Esophagus muscularis mucosa (tissue), 4 donors: ENCODE measurements at regions not wholly inside any gene's neighbourhood (a gene's known extent, or its start where the extent isn't known, plus 50 kb on each side); places are given as distances from the start of the nearest gene placed in this dataset.

ENCODE experiments used
- DNase-seq: peaks from one replicate; pipeline ENCODE4 v3.0.0-alpha.2; 2017; ENCODE audit errors: extremely low spot score
- H3K27ac ChIP-seq, 4 donors: fragments of 200-600 bp; sonication (generic); replicated peaks in 1 of 4; 1 replicate in 3 of 4; 2 replicates in 1 of 4; pipeline ENCODE4 v1.5.1; 2016 to 2019; ENCODE audit warnings: mild to moderate bottlenecking in 1 of 4
- H3K27me3 ChIP-seq, 4 donors: fragments of 200-600 bp; sonication (generic); one replicate each; pipeline versions ENCODE4 v1.5.1 to v1.6.0; 2016 to 2019
- H3K36me3 ChIP-seq, 4 donors: fragments of 200-600 bp; sonication (generic); one replicate each; pipeline ENCODE4 v1.5.1; 2016 to 2019
- H3K4me1 ChIP-seq, 4 donors: fragments of 200-600 bp; sonication (generic); one replicate each; pipeline ENCODE4 v1.5.1; 2016 to 2019
- H3K4me3 ChIP-seq, 4 donors: fragments of 200-600 bp; sonication (generic); 1 replicate in 2 of 4; 2 replicates in 2 of 4; pipeline ENCODE4 v1.5.1; 2016 to 2019; ENCODE audit warnings: mild to moderate bottlenecking in 4 of 4, moderate library complexity in 1 of 4
- H3K9me3 ChIP-seq, 4 donors: fragments of 200-600 bp; sonication (generic); 1 replicate in 3 of 4; 2 replicates in 1 of 4; pipeline ENCODE4 v1.5.1; 2016 to 2019
- EP300 ChIP-seq: sonication (generic); formaldehyde crosslinking; IDR thresholded peaks from one replicate; pipeline ENCODE4 v1.6.1; 2017; ENCODE audit warnings: antibody characterized with exemption
- POLR2A ChIP-seq: fragments of 450-650 bp; IDR thresholded peaks from one replicate; pipeline ENCODE4 v1.6.1; 2017; ENCODE audit warnings: antibody characterized with exemption, moderate library complexity, mild to moderate bottlenecking, low read depth
- POLR2AphosphoS5 ChIP-seq, 2 donors: sonication (generic); formaldehyde crosslinking; IDR thresholded peaks; one replicate each; pipeline ENCODE4 v1.6.1; 2017; ENCODE audit warnings: antibody characterized with exemption in 2 of 2
- WGBS: methylation state at CpG from one replicate; pipeline ENCODE4 v1.1.5; 2018; 5-methylcytosine and 5-hydroxymethylcytosine counted together
- intact Hi-C: fragments of 100-400 bp; cut with DNase I; formaldehyde crosslinking; loops from one replicate; pipeline ENCODE4 v1.15.1; 2023
- TF ChIP-seq, protein P1 (sequence below), 3 experiments: fragments of 200-600 bp in 2 of 3; fragments of 450-650 bp in 1 of 3; sonication (generic) in 2 of 3; IDR thresholded peaks; one replicate each; pipeline ENCODE4 v1.5.1; 2017 to 2019; ENCODE audit warnings: antibody characterized with exemption in 3 of 3, mild to moderate bottlenecking in 2 of 3, moderate library complexity in 1 of 3

DNA sequence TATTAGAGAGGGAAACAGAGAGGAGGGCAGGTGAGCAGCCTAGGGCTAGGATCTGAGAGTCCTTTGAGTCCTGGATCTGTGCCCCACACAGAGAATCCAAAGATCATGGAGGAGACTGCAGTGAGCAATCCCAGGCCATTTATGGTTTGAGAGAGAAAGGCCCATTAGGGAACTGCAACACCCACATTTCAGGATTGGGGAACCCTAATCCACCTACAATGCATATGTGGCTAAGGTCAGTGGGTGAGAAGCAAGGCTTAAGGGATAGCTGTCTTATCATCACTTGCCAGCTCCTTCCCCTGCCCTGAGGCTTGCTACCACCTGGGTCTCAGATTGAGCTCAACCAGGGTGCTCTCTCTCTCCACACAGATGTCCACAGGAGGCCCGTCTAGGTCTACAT is 781.1 kb upstream of the AMELY start:
- H3K27ac ChIP-seq = no peak overlapping the region
- H3K4me1 ChIP-seq = no peaks in the 10 kb centered on the region
- no peaks in the 10 kb centered on the region for H3K36me3 ChIP-seq
- no peak for DNase-seq
- H3K9me3 ChIP-seq = no peaks in the 10 kb centered on the region
- TF ChIP-seq POLR2A (no peak), POLR2AphosphoS5 (IDR thresholded peaks at IDR 0.05) (no peak), EP300 (no peak)
- TF ChIP-seq, protein P1, sequence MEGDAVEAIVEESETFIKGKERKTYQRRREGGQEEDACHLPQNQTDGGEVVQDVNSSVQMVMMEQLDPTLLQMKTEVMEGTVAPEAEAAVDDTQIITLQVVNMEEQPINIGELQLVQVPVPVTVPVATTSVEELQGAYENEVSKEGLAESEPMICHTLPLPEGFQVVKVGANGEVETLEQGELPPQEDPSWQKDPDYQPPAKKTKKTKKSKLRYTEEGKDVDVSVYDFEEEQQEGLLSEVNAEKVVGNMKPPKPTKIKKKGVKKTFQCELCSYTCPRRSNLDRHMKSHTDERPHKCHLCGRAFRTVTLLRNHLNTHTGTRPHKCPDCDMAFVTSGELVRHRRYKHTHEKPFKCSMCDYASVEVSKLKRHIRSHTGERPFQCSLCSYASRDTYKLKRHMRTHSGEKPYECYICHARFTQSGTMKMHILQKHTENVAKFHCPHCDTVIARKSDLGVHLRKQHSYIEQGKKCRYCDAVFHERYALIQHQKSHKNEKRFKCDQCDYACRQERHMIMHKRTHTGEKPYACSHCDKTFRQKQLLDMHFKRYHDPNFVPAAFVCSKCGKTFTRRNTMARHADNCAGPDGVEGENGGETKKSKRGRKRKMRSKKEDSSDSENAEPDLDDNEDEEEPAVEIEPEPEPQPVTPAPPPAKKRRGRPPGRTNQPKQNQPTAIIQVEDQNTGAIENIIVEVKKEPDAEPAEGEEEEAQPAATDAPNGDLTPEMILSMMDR (IDR thresholded peaks at IDR 0.05) = no peak
- WGBS = no CpG with 5 or more reads among the region's 1 CpG
- intact Hi-C loops = no loop called here
- no peaks in the 10 kb centered on the region for H3K27me3 ChIP-seq
- H3K4me3 ChIP-seq = no peak overlapping the region

DNA sequence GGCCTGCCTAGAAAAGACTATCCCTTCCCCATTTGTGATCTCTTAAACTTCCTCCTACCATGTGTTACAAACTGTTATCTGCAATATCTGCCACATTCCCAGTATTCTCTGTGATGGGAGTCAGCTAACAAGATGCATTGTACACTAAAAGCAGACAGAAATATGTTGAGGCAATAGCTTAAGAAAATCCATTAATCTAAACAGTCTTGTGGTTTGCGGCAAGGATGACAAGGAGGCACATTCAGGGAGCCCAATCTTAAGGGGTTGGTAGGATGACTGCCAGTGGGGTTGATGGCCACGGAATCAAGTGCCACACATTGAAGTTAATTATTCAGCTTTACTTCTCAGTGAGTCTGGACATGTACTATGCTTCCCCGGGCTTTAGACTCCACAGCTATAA is 775.5 kb upstream of the AMELY start:
- no peaks in the 10 kb centered on the region for H3K27me3 ChIP-seq
- TF ChIP-seq, protein P1 (IDR thresholded peaks at IDR 0.05) = no peak
- TF ChIP-seq POLR2AphosphoS5 (IDR thresholded peaks at IDR 0.05) = no peak
- TF ChIP-seq EP300 = no peak
- TF ChIP-seq POLR2A = no peak
- no peak for DNase-seq
- no CpG with 5 or more reads among the region's 3 CpGs for WGBS
- no peaks in the 10 kb centered on the region for H3K9me3 ChIP-seq
- H3K4me3 ChIP-seq = no peak overlapping the region
- H3K36me3 ChIP-seq = no peaks in the 10 kb centered on the region
- H3K27ac ChIP-seq = no peak overlapping the region
- intact Hi-C loops = no loop called here
- H3K4me1 ChIP-seq = no peaks in the 10 kb centered on the region

DNA sequence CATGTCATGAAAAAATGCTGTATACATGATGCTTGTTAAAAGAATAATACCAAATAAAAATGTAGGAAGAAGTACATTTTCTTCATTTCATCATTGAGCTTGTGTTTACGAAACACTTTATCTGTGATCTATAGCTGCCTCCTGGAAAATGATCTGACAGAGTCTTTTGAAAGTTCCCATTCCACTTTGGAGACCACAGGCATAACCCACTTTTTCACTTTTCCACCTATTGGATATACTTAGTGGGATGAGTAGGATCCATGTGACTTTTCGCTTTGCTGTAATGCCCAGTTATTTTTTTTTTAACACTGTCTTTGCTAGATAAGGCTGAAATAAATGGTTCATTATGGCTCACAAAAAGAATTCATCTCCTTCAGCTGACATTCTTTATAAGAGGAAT is 773.0 kb upstream of the AMELY start:
- WGBS = no CpG with 5 or more reads among the region's 2 CpGs
- Histone ChIP-seq H3K9me3 (no peaks in the 10 kb centered on the region), H3K4me3 (no peak overlapping the region), H3K27ac (no peak overlapping the region), H3K36me3 (no peaks in the 10 kb centered on the region), H3K27me3 (no peaks in the 10 kb centered on the region), H3K4me1 (no peaks in the 10 kb centered on the region)
- no peak for DNase-seq
- TF ChIP-seq EP300 = no peak
- no peak for TF ChIP-seq POLR2A
- TF ChIP-seq, protein P1 (IDR thresholded peaks at IDR 0.05) = no peak
- TF ChIP-seq POLR2AphosphoS5 (IDR thresholded peaks at IDR 0.05) = no peak
- intact Hi-C loops = no loop called here

DNA sequence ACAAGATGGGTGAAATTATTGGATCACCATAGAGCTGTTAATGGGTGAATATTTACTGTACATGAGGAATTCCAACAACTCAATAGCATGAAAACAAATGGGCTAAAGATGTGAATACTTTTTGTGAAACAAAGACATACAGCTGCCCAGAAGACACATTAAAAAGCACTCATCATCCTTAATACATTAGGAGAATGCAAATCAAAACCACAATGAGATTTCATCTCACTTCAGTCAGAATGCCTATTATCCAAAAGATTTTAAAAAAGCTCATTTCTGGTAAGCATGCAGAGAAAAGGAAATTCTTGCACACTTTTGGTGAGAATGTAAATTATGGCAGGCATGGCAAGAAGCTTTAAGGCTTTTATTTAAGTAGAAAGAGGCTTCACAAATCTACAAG is 770.8 kb upstream of the AMELY start:
- H3K27ac ChIP-seq = no peak overlapping the region
- no peaks in the 10 kb centered on the region for H3K9me3 ChIP-seq
- intact Hi-C loops = no loop called here
- H3K36me3 ChIP-seq = no peaks in the 10 kb centered on the region
- TF ChIP-seq POLR2AphosphoS5 (IDR thresholded peaks at IDR 0.05) (no peak), EP300 (no peak), POLR2A (no peak)
- TF ChIP-seq, protein P1 (IDR thresholded peaks at IDR 0.05) = no peak
- no peak for DNase-seq
- no peak overlapping the region for H3K4me3 ChIP-seq
- no peaks in the 10 kb centered on the region for H3K4me1 ChIP-seq
- H3K27me3 ChIP-seq = no peaks in the 10 kb centered on the region

DNA sequence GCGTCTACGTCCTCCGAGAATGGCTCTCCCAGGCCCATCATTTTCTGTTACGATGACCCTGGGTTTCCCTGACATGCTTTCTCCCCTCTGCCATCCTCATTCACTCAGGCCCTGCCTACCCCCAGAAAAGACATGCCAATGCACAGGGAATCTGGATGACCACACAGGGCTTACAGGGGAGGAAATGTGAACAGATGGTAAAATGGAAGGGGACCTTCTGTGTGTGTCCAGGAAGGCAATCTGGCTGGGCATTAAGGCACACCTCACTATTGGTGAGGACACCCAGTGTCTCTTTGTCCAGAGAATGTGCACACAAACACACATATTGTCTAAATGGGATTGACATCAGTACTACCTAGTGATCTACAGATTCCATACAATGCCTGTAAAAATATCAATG is 769.9 kb upstream of the AMELY start:
- H3K9me3 ChIP-seq = no peaks in the 10 kb centered on the region
- intact Hi-C loops = no loop called here
- TF ChIP-seq POLR2AphosphoS5 (IDR thresholded peaks at IDR 0.05) (no peak), EP300 (no peak), POLR2A (no peak)
- TF ChIP-seq, protein P1 (IDR thresholded peaks at IDR 0.05) = no peak

More for the DNA sequence above, 769.9 kb upstream of the AMELY start:
- Histone ChIP-seq H3K4me1 (no peaks in the 10 kb centered on the region), H3K4me3 (no peak overlapping the region), H3K27ac (no peak overlapping the region), H3K27me3 (no peaks in the 10 kb centered on the region), H3K36me3 (no peaks in the 10 kb centered on the region)
- no CpG with 5 or more reads among the region's 4 CpGs for WGBS
- DNase-seq = no peak
